ENCODE measurements at regions not wholly inside any gene's neighbourhood (a gene's known extent, or its start where the extent isn't known, plus 50 kb on each side); places are given as distances from the start of the nearest gene placed in this dataset.

DNA sequence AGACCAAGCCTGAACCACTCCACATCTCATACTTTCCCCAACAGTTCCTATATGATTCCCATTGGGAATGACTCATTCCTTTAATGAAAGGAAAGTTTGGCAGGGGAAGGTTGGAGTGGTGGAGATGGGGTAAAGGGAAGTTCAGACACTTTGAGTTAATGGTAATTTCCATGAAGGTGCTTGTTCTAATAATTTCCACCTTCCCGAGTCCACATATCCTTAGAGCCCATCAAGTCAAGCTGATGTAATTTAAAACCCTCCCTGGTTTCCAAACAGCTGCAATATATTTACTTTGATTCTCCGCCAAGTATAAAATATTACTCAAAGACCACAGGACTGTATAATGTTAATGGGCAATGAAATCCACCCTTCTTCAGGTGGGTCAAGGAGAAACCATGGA, 95.0 kb upstream of the GALNT15 start:
- no peak for DNase-seq

DNA sequence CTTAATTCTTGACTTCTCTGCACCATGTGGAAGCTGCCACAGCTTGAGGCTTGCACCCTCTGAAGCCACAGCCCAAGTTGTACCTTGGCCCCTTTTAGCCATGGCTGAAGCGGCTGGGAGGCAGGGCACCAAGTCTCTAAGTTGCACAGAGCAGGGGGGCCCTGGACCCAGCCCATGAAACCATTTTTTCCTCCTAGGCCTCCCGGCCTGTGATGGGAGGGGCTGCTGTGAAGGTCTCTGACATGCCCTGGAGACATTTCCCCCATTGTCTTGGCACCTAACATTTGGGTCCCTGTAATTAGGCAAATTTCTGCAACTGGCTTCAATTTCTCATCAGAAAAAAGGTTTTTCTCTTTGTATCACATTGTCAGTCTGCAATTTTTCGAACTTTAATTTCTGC, 92.8 kb upstream of the GALNT15 start:
- TF ChIP-seq, protein P1, sequence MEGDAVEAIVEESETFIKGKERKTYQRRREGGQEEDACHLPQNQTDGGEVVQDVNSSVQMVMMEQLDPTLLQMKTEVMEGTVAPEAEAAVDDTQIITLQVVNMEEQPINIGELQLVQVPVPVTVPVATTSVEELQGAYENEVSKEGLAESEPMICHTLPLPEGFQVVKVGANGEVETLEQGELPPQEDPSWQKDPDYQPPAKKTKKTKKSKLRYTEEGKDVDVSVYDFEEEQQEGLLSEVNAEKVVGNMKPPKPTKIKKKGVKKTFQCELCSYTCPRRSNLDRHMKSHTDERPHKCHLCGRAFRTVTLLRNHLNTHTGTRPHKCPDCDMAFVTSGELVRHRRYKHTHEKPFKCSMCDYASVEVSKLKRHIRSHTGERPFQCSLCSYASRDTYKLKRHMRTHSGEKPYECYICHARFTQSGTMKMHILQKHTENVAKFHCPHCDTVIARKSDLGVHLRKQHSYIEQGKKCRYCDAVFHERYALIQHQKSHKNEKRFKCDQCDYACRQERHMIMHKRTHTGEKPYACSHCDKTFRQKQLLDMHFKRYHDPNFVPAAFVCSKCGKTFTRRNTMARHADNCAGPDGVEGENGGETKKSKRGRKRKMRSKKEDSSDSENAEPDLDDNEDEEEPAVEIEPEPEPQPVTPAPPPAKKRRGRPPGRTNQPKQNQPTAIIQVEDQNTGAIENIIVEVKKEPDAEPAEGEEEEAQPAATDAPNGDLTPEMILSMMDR (IDR thresholded peaks at IDR 0.05), result no peak
- Histone ChIP-seq H3K4me1 (ENCODE audit: low read depth) (no peaks in the 10 kb centered on the region), H3K4me3 (no peak overlapping the region), H3K36me3 (ENCODE audit: low read depth) (no peaks in the 10 kb centered on the region), H3K9me3 (peaks cover 16% of the 10 kb centered on the region)
- ATAC-seq (no peak), DNase-seq (no peak)
- intact Hi-C loops (cut with DNase I, micrococcal nuclease), result no loop called here

More for the DNA sequence above, 95.0 kb upstream of the GALNT15 start:
- TF ChIP-seq, protein P1 (IDR thresholded peaks at IDR 0.05), result no peak
- no peak for ATAC-seq
- H3K9me3 ChIP-seq, result peaks cover 16% of the 10 kb centered on the region
- intact Hi-C loops (cut with DNase I, micrococcal nuclease), result no loop called here
- H3K4me3 ChIP-seq, result no peak overlapping the region
- H3K36me3 ChIP-seq (ENCODE audit: low read depth), result no peaks in the 10 kb centered on the region
- no peaks in the 10 kb centered on the region for H3K4me1 ChIP-seq (ENCODE audit: low read depth)

GRCh38 chr3:16084887-16085286, 89.6 kb upstream of the GALNT15 start:
- intact Hi-C loops (cut with DNase I, micrococcal nuclease), result no loop called here
- TF ChIP-seq, protein P1 (IDR thresholded peaks at IDR 0.05), result no peak
- no peaks in the 10 kb centered on the region for H3K36me3 ChIP-seq (ENCODE audit: low read depth)
- no peak for ATAC-seq
- H3K4me3 ChIP-seq, result no peak overlapping the region
- no peak for DNase-seq
- peaks cover 14% of the 10 kb centered on the region for H3K9me3 ChIP-seq
- no peaks in the 10 kb centered on the region for H3K4me1 ChIP-seq (ENCODE audit: low read depth)

GRCh38 chr3:16085410-16085809, 89.1 kb upstream of the GALNT15 start:
- TF ChIP-seq, protein P1 (IDR thresholded peaks at IDR 0.05), result no peak
- no peaks in the 10 kb centered on the region for H3K36me3 ChIP-seq (ENCODE audit: low read depth)
- DNase-seq (no peak), ATAC-seq (no peak)
- peaks cover 14% of the 10 kb centered on the region for H3K9me3 ChIP-seq
- no peak overlapping the region for H3K4me3 ChIP-seq
- no peaks in the 10 kb centered on the region for H3K4me1 ChIP-seq (ENCODE audit: low read depth)
- intact Hi-C loops (cut with DNase I, micrococcal nuclease), result no loop called here

DNA sequence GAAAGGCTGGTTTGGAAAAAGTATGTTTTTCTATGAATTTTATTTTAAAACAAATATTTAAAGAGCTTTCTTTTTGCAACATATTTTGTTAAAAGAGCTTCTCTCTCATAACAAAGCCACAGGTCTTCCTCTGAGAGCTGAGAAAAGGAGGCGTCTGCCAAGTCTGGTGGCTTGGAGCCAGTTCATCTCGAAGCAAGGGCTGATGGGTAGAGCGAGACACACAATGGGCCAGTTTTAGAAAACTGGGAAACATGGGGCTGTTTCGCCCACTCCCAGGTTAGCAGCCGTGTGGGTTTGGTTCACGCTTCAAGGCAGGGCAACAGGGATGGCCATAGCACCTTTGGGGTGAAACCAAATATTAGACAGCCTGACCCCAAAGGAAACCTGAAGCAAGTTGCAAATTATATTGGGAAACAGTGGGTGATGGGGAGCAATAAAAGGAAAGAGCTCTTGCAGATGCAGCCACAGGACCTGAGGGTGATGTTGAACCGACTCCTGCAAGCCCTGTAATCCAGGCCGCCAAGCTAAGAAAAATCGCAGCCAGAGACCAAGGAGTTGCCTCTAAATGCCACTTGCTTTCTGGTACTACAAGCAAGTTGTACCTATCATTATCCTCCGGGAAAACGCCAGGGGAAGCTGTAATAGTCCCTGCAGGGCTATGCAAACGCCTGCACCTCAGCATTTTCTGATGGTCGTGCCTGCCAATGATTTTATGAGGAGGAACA, 88.4 kb upstream of the GALNT15 start:
- ATAC-seq, result no peak
- TF ChIP-seq, protein P1 (IDR thresholded peaks at IDR 0.05), result no peak
- Histone ChIP-seq H3K36me3 (ENCODE audit: low read depth) (no peaks in the 10 kb centered on the region), H3K4me1 (ENCODE audit: low read depth) (no peaks in the 10 kb centered on the region), H3K9me3 (peaks cover 12% of the 10 kb centered on the region), H3K4me3 (no peak overlapping the region)
- intact Hi-C loops (cut with DNase I, micrococcal nuclease), result no loop called here
- no peak for DNase-seq
